ENCODE measurements at regions not wholly inside any gene's neighbourhood (a gene's known extent, or its start where the extent isn't known, plus 50 kb on each side); places are given as distances from the start of the nearest gene placed in this dataset.

- ATAC-seq, result no peak
- no peaks in the 10 kb centered on the region for H3K36me3 Mint-ChIP-seq
- H3K4me1 Mint-ChIP-seq, result no peaks in the 10 kb centered on the region
- H3K4me3 Mint-ChIP-seq, result no peak overlapping the region
- H3K9me3 Mint-ChIP-seq, result peaks cover 3% of the 10 kb centered on the region
- no peak overlapping the region for H3K27ac Mint-ChIP-seq
- DNase-seq (ENCODE audit: low spot score in 2 of 2), result no peak
Measured at GRCh38 chr1:229786974-229787610, 161.0 kb downstream of the URB2 start.

GRCh38 chr1:229788004-229788403, 162.0 kb downstream of the URB2 start:
- Mint-ChIP-seq H3K27ac (no peak overlapping the region), H3K4me1 (no peaks in the 10 kb centered on the region), H3K36me3 (no peaks in the 10 kb centered on the region), H3K4me3 (no peak overlapping the region), H3K9me3 (peaks cover 3% of the 10 kb centered on the region)
- ATAC-seq, result no peak
- no peak for DNase-seq (ENCODE audit: low spot score in 2 of 2)

GRCh38 chr1:229792012-229792975, 166.2 kb downstream of the URB2 start:
- ATAC-seq (no peak), DNase-seq (ENCODE audit: low spot score in 2 of 2) (no peak)
- Mint-ChIP-seq H3K4me1 (peaks cover 7% of the 10 kb centered on the region), H3K36me3 (no peaks in the 10 kb centered on the region), H3K27ac (no peak overlapping the region), H3K9me3 (peaks cover 3% of the 10 kb centered on the region), H3K4me3 (no peak overlapping the region)

GRCh38 chr1:229793488-229793887, 167.4 kb downstream of the URB2 start:
- peaks cover 7% of the 10 kb centered on the region for H3K4me1 Mint-ChIP-seq
- ATAC-seq (no peak), DNase-seq (ENCODE audit: low spot score in 2 of 2) (no peak)
- H3K9me3 Mint-ChIP-seq, result peaks cover 3% of the 10 kb centered on the region
- no peaks in the 10 kb centered on the region for H3K36me3 Mint-ChIP-seq
- H3K27ac Mint-ChIP-seq, result no peak overlapping the region
- no peak overlapping the region for H3K4me3 Mint-ChIP-seq

- Mint-ChIP-seq H3K4me1 (peaks cover 7% of the 10 kb centered on the region), H3K27ac (no peak overlapping the region), H3K36me3 (no peaks in the 10 kb centered on the region), H3K4me3 (no peak overlapping the region), H3K9me3 (no peaks in the 10 kb centered on the region)
- ATAC-seq (no peak), DNase-seq (ENCODE audit: low spot score in 2 of 2) (no peak)
Measured at GRCh38 chr1:229798558-229798957, 172.5 kb downstream of the URB2 start.

- Mint-ChIP-seq H3K36me3 (no peaks in the 10 kb centered on the region), H3K9me3 (no peaks in the 10 kb centered on the region), H3K4me3 (no peak overlapping the region), H3K4me1 (no peaks in the 10 kb centered on the region), H3K27ac (no peak overlapping the region)
- ATAC-seq (no peak), DNase-seq (ENCODE audit: low spot score in 2 of 2) (no peak)
Measured at GRCh38 chr1:229803626-229804217, 177.7 kb downstream of the URB2 start.

- H3K27ac Mint-ChIP-seq, result no peak overlapping the region
- H3K36me3 Mint-ChIP-seq, result no peaks in the 10 kb centered on the region
- no peak overlapping the region for H3K4me3 Mint-ChIP-seq
- H3K9me3 Mint-ChIP-seq, result peaks cover 8% of the 10 kb centered on the region
- no peaks in the 10 kb centered on the region for H3K4me1 Mint-ChIP-seq
- DNase-seq (ENCODE audit: low spot score in 2 of 2), result no peak
- no peak for ATAC-seq
Measured at GRCh38 chr1:229808272-229808671, 182.2 kb downstream of the URB2 start.

- no peaks in the 10 kb centered on the region for H3K4me1 Mint-ChIP-seq
- no peak for DNase-seq (ENCODE audit: low spot score in 2 of 2)
- H3K9me3 Mint-ChIP-seq, result peaks cover 8% of the 10 kb centered on the region
- H3K27ac Mint-ChIP-seq, result no peak overlapping the region
- no peak for ATAC-seq
- H3K36me3 Mint-ChIP-seq, result no peaks in the 10 kb centered on the region
- no peak overlapping the region for H3K4me3 Mint-ChIP-seq
Measured at GRCh38 chr1:229810140-229810539, 184.1 kb downstream of the URB2 start.

- Mint-ChIP-seq H3K36me3 (no peaks in the 10 kb centered on the region), H3K4me3 (no peak overlapping the region), H3K4me1 (no peaks in the 10 kb centered on the region), H3K27ac (no peak overlapping the region), H3K9me3 (peaks cover 8% of the 10 kb centered on the region)
- no peak for ATAC-seq
- DNase-seq (ENCODE audit: low spot score in 2 of 2), result no peak
Measured at GRCh38 chr1:229810961-229811360, 184.9 kb downstream of the URB2 start.

GRCh38 chr1:229812148-229812547, 186.1 kb downstream of the URB2 start:
- Mint-ChIP-seq H3K4me3 (no peak overlapping the region), H3K36me3 (no peaks in the 10 kb centered on the region), H3K4me1 (no peaks in the 10 kb centered on the region), H3K9me3 (peaks cover 8% of the 10 kb centered on the region), H3K27ac (no peak overlapping the region)
- DNase-seq (ENCODE audit: low spot score in 2 of 2), result no peak
- no peak for ATAC-seq

- ATAC-seq, result no peak
- H3K9me3 Mint-ChIP-seq, result peaks cover 8% of the 10 kb centered on the region
Measured at GRCh38 chr1:229812693-229813092, 186.6 kb downstream of the URB2 start.

GRCh38 chr1:229815076-229815475, 189.0 kb downstream of the URB2 start:
- Mint-ChIP-seq H3K9me3 (peaks cover 3% of the 10 kb centered on the region), H3K27ac (no peak overlapping the region), H3K36me3 (no peaks in the 10 kb centered on the region), H3K4me3 (no peak overlapping the region), H3K4me1 (no peaks in the 10 kb centered on the region)
- DNase-seq (ENCODE audit: low spot score in 2 of 2), result no peak
- ATAC-seq, result no peak

More at GRCh38 chr1:229812693-229813092, 186.6 kb downstream of the URB2 start:
- no peak overlapping the region for H3K4me3 Mint-ChIP-seq
- DNase-seq (ENCODE audit: low spot score in 2 of 2), result no peak
- H3K36me3 Mint-ChIP-seq, result no peaks in the 10 kb centered on the region
- no peak overlapping the region for H3K27ac Mint-ChIP-seq
- no peaks in the 10 kb centered on the region for H3K4me1 Mint-ChIP-seq

GRCh38 chr1:229815961-229816360, 189.9 kb downstream of the URB2 start:
- no peak for DNase-seq (ENCODE audit: low spot score in 2 of 2)
- Mint-ChIP-seq H3K4me1 (no peaks in the 10 kb centered on the region), H3K27ac (no peak overlapping the region), H3K4me3 (no peak overlapping the region), H3K36me3 (no peaks in the 10 kb centered on the region), H3K9me3 (no peaks in the 10 kb centered on the region)
- ATAC-seq, result no peak

GRCh38 chr1:229817936-229818335, 191.9 kb downstream of the URB2 start:
- no peaks in the 10 kb centered on the region for H3K4me1 Mint-ChIP-seq
- DNase-seq (ENCODE audit: low spot score in 2 of 2) (no peak), ATAC-seq (no peak)
- H3K27ac Mint-ChIP-seq, result no peak overlapping the region
- H3K9me3 Mint-ChIP-seq, result no peaks in the 10 kb centered on the region
- H3K36me3 Mint-ChIP-seq, result no peaks in the 10 kb centered on the region
- no peak overlapping the region for H3K4me3 Mint-ChIP-seq

GRCh38 chr1:229819091-229819490, 193.0 kb downstream of the URB2 start:
- Mint-ChIP-seq H3K4me3 (no peak overlapping the region), H3K27ac (no peak overlapping the region), H3K4me1 (no peaks in the 10 kb centered on the region), H3K9me3 (no peaks in the 10 kb centered on the region), H3K36me3 (no peaks in the 10 kb centered on the region)
- ATAC-seq (no peak), DNase-seq (ENCODE audit: low spot score in 2 of 2) (no peak)

GRCh38 chr1:229822026-229822425, 196.0 kb downstream of the URB2 start:
- Mint-ChIP-seq H3K4me3 (no peak overlapping the region), H3K36me3 (no peaks in the 10 kb centered on the region), H3K27ac (no peak overlapping the region), H3K9me3 (no peaks in the 10 kb centered on the region), H3K4me1 (no peaks in the 10 kb centered on the region)
- no peak for DNase-seq (ENCODE audit: low spot score in 2 of 2)
- no peak for ATAC-seq
